Right cardiac atrium (tissue), 5 donors: ENCODE measurements at regions not wholly inside any gene's neighbourhood (a gene's known extent, or its start where the extent isn't known, plus 50 kb on each side); places are given as distances from the start of the nearest gene placed in this dataset.

Source experiments
- ATAC-seq, 2 donors: fragments of 200-7000 bp; cut with Tn5 transposase; one replicate each; pipeline versions ENCODE4 v1.8.0 to v1.9.1; 2020; ENCODE audit warnings: moderate library complexity in 2 of 2, mild to moderate bottlenecking in 1 of 2
- DNase-seq, 3 donors: peaks; one replicate each; pipeline ENCODE4 v3.0.0-alpha.2; 2020
- H3K27ac ChIP-seq: one replicate; pipeline ENCODE4 v1.5.1; 2013; ENCODE audit warnings: mild to moderate bottlenecking, low read length, control low read depth, moderate library complexity
- H3K27me3 ChIP-seq: one replicate; pipeline ENCODE4 v1.6.1; 2013; ENCODE audit not compliant: control insufficient read depth, insufficient read depth
- H3K4me1 ChIP-seq: one replicate; pipeline ENCODE4 v1.6.1; 2013; ENCODE audit warnings: low read length; ENCODE audit not compliant: control insufficient read depth, insufficient read depth
- H3K4me3 ChIP-seq: one replicate; pipeline ENCODE4 v1.5.1; 2013; ENCODE audit warnings: low read length, control low read depth
- H3K9me3 ChIP-seq: one replicate; pipeline ENCODE4 v1.6.1; 2013; ENCODE audit warnings: low read length; ENCODE audit not compliant: control insufficient read depth
- WGBS: extraction: QIAGEN DNeasy Blood & Tissue Kit; methylation state at CpG from one replicate; pipeline ENCODE4 v1.1.7; 2013; 5-methylcytosine and 5-hydroxymethylcytosine counted together
- intact Hi-C, 4 donors: fragments of 100-400 bp; cut with DNase I; formaldehyde crosslinking; loops; one replicate each; pipeline versions ENCODE4 v1.11.0 to v1.14.0; 2022 to 2023
- donor health status: healthy with polysubstance abuse.
- donor health status: DM: no; HTN: yes; CAD: no.
- donor health status: DM: no; HTN: no; CAD: no.
- donor health status: DM: no; HTN: yes; CAD: no; lungs with severe emphysema.
- donor health status: DM: yes; HTN: yes; CAD: no.

DNA sequence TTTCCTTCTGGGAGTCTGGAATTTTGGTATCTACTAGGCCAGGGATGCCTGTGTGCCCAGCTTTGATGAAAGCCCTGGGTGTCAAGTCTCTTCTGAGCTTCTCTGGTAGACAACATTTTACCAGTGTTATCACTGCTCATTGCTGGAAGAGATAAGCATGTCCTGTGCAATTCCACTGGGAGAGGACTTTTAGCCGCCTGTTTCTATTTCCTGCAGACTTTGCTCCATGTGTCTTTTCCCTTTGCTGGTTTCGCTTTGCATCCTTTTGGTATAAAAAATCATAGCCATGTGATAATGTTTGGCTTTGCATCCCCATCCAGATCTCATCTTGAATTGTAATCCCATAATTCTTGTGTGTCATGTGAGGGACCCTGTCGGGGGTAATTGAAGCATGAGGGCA is 163.2 kb downstream of the SLC28A3 start:
- Histone ChIP-seq H3K4me3 (no peak overlapping the region), H3K9me3 (no peaks in the 10 kb centered on the region), H3K27me3 (no peaks in the 10 kb centered on the region), H3K27ac (no peak overlapping the region), H3K4me1 (peaks cover 10% of the 10 kb centered on the region)
- DNase-seq (no peak), ATAC-seq (no peak)
- 37% methylated on average over 3 of the region's 3 CpGs for WGBS
- intact Hi-C loops = loop anchor here (10.0 kb wide), 3 partner anchors 203 to 243 kb away; no protein-coding TSS in a partner anchor

DNA sequence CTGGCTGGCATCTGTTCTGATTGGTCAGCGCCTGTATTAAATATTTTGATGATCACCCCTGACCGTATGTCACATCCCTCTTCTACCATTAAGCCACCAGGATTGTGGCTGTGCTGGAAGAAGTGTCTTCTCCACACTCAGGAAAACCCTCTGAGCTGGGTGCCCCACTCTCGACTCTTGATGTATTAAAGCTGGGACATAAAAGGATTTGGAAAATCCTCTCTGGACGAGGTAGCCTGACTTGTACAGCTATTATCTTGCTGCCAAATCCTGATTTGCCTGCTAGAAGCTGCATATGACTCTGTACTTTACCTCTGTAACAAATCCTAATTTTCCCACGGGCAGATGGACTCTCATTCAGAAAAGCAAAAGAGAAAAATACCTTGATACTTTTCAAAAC is 161.0 kb downstream of the SLC28A3 start:
- no peaks in the 10 kb centered on the region for H3K9me3 ChIP-seq
- 85% methylated on average over 5 of the region's 5 CpGs for WGBS
- ATAC-seq = no peak
- H3K4me3 ChIP-seq = no peak overlapping the region
- H3K4me1 ChIP-seq = peaks cover 10% of the 10 kb centered on the region
- intact Hi-C loops = loop anchor here (10.0 kb wide), 3 partner anchors 205 to 245 kb away; no protein-coding TSS in a partner anchor
- no peak for DNase-seq
- no peak overlapping the region for H3K27ac ChIP-seq
- H3K27me3 ChIP-seq = no peaks in the 10 kb centered on the region

DNA sequence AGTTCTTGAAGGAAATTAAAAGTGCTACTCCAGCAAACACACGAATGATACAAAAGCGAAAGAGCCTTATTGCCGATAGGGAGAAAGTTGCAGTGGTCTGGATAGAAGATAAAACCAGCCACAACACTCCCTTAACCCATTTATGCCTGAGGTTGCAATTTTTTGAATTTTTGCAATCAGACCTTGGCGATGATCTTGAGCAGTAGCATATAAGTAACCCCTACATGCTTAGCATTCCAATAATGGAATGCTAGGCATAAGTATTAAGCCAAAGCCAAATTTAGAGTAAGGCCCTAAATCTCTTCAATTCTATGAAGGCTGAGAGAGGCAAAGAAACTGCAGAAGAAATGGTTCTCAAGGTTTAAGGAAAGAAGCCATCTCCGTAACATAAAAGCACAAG is 153.5 kb downstream of the SLC28A3 start:
- DNase-seq (no peak), ATAC-seq (no peak)
- H3K27ac ChIP-seq = no peak overlapping the region
- no peaks in the 10 kb centered on the region for H3K9me3 ChIP-seq
- 68% methylated on average over 5 of the region's 5 CpGs for WGBS
- H3K4me1 ChIP-seq = peaks cover under 1% of the 10 kb centered on the region
- intact Hi-C loops = no loop called here
- H3K4me3 ChIP-seq = no peak overlapping the region
- no peaks in the 10 kb centered on the region for H3K27me3 ChIP-seq

DNA sequence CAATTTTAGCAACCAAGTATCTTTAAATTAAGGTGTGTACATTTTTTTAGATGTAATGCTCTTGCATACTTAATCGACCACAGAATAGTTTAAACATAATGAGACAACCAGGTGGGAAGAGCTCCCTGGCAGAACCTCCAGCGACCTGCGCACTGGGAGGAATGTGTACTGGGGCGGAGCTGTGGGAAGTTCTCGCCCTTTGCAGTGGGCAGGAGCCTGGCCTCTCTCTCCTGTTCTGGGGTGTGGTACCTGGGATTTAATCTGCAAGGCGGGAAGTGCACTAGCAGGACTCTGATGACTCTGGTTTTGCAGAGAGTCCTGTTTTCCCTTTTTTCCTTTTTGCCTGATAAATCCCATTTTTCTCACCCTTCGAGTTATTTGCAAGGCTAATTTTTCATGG is 150.7 kb downstream of the SLC28A3 start:
- Histone ChIP-seq H3K27ac (no peak overlapping the region), H3K4me1 (peaks cover 2% of the 10 kb centered on the region), H3K9me3 (no peaks in the 10 kb centered on the region), H3K27me3 (no peaks in the 10 kb centered on the region), H3K4me3 (no peak overlapping the region)
- intact Hi-C loops = no loop called here
- DNase-seq (no peak), ATAC-seq (no peak)
- WGBS = 84% methylated on average over 7 of the region's 7 CpGs

DNA sequence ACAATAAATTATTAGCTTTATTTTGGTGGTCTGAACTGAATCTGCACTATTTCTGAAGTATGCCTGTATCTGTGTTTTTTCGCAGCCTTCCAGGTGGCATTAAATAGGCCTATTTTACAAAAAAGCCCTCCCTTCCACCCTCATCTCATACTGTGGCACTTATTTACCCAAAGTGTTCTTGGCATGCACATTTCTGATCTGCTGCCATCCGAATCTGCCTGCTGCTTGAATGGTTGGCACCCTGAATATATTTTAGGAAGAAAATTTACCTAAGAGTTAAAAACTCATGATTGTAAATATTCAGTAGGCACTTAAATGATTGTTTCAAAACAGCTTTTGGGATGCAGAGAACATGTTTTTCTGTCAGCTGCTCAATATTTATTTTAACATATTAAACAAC is 150.1 kb downstream of the SLC28A3 start:
- DNase-seq (no peak), ATAC-seq (no peak)
- Histone ChIP-seq H3K9me3 (no peaks in the 10 kb centered on the region), H3K27me3 (no peaks in the 10 kb centered on the region), H3K27ac (no peak overlapping the region), H3K4me1 (peaks cover 2% of the 10 kb centered on the region), H3K4me3 (no peak overlapping the region)
- WGBS = 82% methylated on average over 2 of the region's 2 CpGs
- intact Hi-C loops = no loop called here

DNA sequence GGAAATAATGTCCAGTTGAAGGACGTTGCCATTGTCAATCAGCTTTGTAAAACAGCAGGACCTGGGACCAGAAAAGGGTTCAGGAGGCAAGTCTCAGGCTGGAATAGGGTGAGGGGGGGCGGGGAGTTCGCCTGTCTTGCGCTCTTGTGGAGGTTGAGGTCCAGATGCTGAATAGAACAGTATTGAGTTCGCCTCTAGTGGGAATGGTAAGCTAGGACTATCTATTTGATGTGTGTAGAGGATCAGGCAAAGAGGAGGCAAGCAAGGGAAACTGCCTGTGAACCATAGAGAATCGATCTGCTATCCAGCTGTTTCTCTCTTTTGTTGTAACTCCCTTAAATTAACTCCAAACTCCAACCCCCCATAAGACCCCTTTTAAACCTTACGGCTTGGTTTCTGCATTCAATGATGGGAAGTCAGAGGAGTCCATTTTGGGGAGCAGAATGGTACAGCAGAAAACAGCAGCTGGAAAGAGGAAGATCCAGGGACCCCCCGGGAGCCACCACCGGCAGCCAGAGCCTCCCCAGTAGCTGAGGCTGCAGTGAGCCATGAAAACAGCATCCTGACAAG is 133.7 kb downstream of the SLC28A3 start:
- no peak for DNase-seq
- Histone ChIP-seq H3K4me1 (no peaks in the 10 kb centered on the region), H3K9me3 (no peaks in the 10 kb centered on the region), H3K4me3 (no peak overlapping the region), H3K27ac (no peak overlapping the region), H3K27me3 (no peaks in the 10 kb centered on the region)
- intact Hi-C loops = no loop called here
- WGBS = 68% methylated on average over 9 of the region's 9 CpGs
- ATAC-seq = no peak

DNA sequence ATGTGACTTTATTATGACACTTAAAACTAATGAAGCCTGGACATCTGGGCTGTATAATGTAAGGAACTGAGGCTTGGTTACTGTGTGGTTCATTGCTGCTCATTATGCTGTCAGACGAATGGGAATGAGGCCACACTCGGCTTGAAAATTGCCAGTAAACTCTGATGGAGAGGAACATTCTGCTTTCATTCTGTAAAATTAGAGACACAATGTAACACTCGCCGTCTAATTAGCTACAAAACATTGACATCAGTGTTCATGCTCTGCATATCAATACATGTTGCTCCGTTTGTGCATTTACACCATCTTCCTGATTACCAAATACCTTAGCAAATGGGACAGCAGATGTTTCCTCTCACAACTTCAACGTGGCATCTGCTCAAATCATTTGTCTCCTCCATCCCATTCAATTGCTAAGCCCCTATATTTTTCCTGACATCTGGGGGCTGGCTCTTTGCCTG is 133.0 kb downstream of the SLC28A3 start:
- no peak overlapping the region for H3K27ac ChIP-seq
- no peaks in the 10 kb centered on the region for H3K9me3 ChIP-seq
- no peaks in the 10 kb centered on the region for H3K4me1 ChIP-seq
- DNase-seq = no peak
- ATAC-seq = no peak
- intact Hi-C loops = no loop called here
- H3K4me3 ChIP-seq = no peak overlapping the region
- WGBS = 30% methylated on average over 6 of the region's 6 CpGs
- H3K27me3 ChIP-seq = no peaks in the 10 kb centered on the region

DNA sequence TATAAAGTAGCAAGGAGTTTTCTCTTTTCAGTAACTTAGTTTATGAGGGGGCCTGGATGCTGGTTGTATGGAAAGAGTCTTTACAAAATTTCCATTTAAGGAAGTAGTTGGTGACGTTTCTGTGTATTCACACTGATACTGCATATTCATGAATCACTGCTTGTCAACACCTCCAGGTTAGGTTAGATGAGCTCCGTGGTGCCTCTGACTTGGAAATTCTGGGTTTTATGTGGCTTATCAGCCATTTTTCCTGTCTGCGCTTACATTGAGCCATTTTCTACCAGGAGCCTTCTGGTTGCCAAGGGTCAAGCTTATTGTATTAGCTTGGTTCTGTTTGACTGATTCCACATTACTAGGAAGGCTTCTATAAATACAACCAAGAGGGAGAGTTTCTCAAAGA is 128.3 kb downstream of the SLC28A3 start:
- 44% methylated on average over 3 of the region's 3 CpGs for WGBS
- no peaks in the 10 kb centered on the region for H3K4me1 ChIP-seq
- no peaks in the 10 kb centered on the region for H3K9me3 ChIP-seq
- no peak overlapping the region for H3K4me3 ChIP-seq
- DNase-seq (no peak), ATAC-seq (no peak)
- H3K27ac ChIP-seq = no peak overlapping the region
- no peaks in the 10 kb centered on the region for H3K27me3 ChIP-seq
- intact Hi-C loops = no loop called here

DNA sequence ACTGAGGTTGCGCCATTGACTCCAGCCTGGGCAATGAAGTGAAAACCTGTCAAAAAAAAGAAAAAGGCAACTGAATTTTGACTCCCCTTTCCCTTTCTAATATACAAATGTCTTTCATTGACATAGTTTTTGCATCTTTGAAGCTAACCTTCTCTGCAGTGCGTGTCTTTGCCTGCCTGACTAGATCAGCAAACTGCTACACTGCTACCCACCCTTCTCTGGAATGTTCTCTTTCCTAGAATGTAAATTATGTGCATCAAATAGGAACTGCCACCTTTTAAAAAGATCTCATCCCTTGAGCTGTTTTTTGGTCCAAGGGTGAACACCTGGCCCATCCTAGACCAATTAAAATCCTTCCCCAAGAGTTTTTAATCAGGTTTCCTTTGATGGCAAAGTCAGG is 127.6 kb downstream of the SLC28A3 start:
- DNase-seq (no peak), ATAC-seq (no peak)
- WGBS = 97% methylated on average over 2 of the region's 2 CpGs
- no peak overlapping the region for H3K4me3 ChIP-seq
- no peaks in the 10 kb centered on the region for H3K9me3 ChIP-seq
- no peaks in the 10 kb centered on the region for H3K27me3 ChIP-seq
- intact Hi-C loops = no loop called here
- no peaks in the 10 kb centered on the region for H3K4me1 ChIP-seq
- no peak overlapping the region for H3K27ac ChIP-seq

DNA sequence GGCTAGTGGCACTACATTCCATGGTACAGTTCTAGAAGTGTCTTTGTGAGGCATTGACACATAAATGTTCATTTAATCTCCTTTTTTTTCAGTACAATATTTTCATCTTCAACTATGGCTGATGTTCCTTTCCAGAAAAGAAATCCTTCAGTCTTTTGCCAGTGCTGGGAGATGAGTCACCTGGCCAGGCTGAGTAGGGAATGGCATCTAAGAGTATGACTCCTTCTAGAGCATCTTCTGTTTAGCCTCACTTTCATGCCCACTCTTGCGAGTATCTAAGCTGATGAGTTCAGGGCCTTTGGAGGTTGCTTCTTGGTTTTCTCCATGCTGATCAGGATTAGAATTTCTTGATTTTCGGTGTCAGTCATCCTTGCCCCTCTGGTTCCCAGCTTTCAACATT is 124.4 kb downstream of the SLC28A3 start:
- Histone ChIP-seq H3K4me3 (no peak overlapping the region), H3K4me1 (no peaks in the 10 kb centered on the region), H3K9me3 (no peaks in the 10 kb centered on the region), H3K27me3 (no peaks in the 10 kb centered on the region), H3K27ac (no peak overlapping the region)
- DNase-seq = no peak
- intact Hi-C loops = no loop called here
- whole genome bisulfite sequencing = 98% methylated on average over 2 of the region's 2 CpGs
- no peak for ATAC-seq

DNA sequence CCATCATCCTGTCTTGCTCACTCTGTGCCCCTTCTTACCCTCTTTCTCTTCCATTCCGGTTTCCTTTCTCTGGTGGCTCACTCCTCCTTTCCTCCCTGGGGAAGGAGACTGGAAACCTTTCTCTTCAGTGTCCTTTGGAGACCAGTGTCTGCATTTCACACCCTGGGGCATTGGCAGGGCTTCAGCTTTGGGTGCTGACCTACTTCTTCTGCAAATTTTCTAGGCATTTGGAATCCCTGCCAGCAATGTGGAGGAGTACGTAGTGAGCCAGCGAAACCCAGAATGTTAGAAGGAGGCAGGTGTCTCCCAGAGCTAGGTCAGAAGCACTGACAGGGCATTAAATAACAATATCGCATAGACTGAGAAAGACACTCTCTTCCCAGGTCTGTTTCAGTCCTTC is 122.2 kb downstream of the SLC28A3 start:
- intact Hi-C loops = no loop called here
- H3K4me1 ChIP-seq = no peaks in the 10 kb centered on the region
- no peak for ATAC-seq

DNA sequence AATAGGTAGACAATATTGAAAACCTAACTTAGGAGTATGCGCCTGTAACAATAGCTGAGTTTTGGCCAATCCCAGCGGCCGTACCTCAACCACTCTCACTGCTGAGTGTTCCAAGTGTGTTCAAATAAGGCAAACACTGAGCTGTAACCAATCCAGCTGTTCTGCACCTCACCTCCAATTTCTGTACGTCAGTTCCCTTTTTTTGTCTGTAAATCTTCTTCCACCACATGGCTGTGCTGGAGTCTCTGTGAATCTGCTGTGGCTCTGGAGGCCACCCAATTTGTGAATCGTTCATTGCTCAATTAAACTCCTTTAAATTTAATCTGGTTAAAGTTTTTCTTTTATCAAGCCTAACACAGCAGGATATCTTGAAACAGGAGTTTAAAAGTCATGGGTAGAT is 116.3 kb downstream of the SLC28A3 start:
- DNase-seq (no peak), ATAC-seq (no peak)
- Histone ChIP-seq H3K27me3 (no peaks in the 10 kb centered on the region), H3K4me3 (no peak overlapping the region), H3K4me1 (no peaks in the 10 kb centered on the region), H3K9me3 (no peaks in the 10 kb centered on the region), H3K27ac (no peak overlapping the region)
- intact Hi-C loops = no loop called here
- 65% methylated on average over 5 of the region's 5 CpGs for WGBS

More for the DNA sequence above, 122.2 kb downstream of the SLC28A3 start:
- Histone ChIP-seq H3K27me3 (no peaks in the 10 kb centered on the region), H3K4me3 (no peak overlapping the region), H3K9me3 (no peaks in the 10 kb centered on the region), H3K27ac (no peak overlapping the region)
- DNase-seq = no peak
- 67% methylated on average over 4 of the region's 4 CpGs for WGBS
